HCT116 (cell line): ENCODE measurements at regions not wholly inside any gene's neighbourhood (a gene's known extent, or its start where the extent isn't known, plus 50 kb on each side); places are given as distances from the start of the nearest gene placed in this dataset.

Experiments used
- ATAC-seq: fragments of 200-7000 bp; cut with Tn5 transposase; 2 replicates; pipeline ENCODE4 v1.9.1; 2020; ENCODE audit warnings: mild to moderate bottlenecking, moderate library complexity
- BruUV-seq: library from RNA; stranded (reverse); fragments of 400-500 nt; replicated peaks from 2 replicates; lab custom pipeline; 2021; lab: Mats Ljungman, UMichigan
- CTCF ChIA-PET: fragments of 300-600 bp; sonication (Branson Sonifier 250); formaldehyde crosslinking; loops from one replicate; lab custom pipeline; 2021; ENCODE audit warnings: antibody characterized with exemption; lab: Charles Lee
- POLR2A ChIA-PET: fragments of 300-600, 350-600 bp; sonication (Branson Sonifier 250); formaldehyde crosslinking; loops from one replicate; lab custom pipeline; 2021; ENCODE audit warnings: antibody characterized with exemption; lab: Charles Lee
- RAD21 ChIA-PET, 2 experiments: fragments of 300-600 bp; sonication (Branson Sonifier 250); formaldehyde crosslinking; loops; one replicate each; lab custom pipeline; 2023; ENCODE audit warnings: low total read pairs in 2 of 2; ENCODE audit not compliant: uncharacterized antibody in 2 of 2, unreplicated experiment in 2 of 2, low non-redundant PET in 1 of 2; lab: Charles Lee
- DNase-seq: peaks from one replicate; pipeline ENCODE4 v3.0.0-alpha.2; 2010; ENCODE audit warnings: low read depth, low spot score
- H2AFZ ChIP-seq: fragments of 200-600 bp; shearing (Covaris generic), sonication (generic); 2 replicates; pipeline ENCODE4 v1.6.1; 2017; ENCODE audit warnings: low read depth, mixed run types, mixed read lengths, antibody characterized with exemption, low read length; ENCODE audit not compliant: poor library complexity, severe bottlenecking
- H3K27ac ChIP-seq: 2 replicates; pipeline ENCODE4 v1.5.1; 2012; ENCODE audit warnings: low read depth, low read length
- H3K27me3 ChIP-seq: fragments of 200-600 bp; sonication (generic); 2 replicates; pipeline ENCODE4 v1.6.1; 2016; ENCODE audit warnings: mixed run types, low read length, mixed read lengths; ENCODE audit not compliant: insufficient read depth
- H3K36me3 ChIP-seq, 2 experiments: fragments of 200-500 bp in 1 of 2; fragments of 200-600 bp in 1 of 2; sonication (Bioruptor generic) in 1 of 2; sonication (generic) in 1 of 2; 2 replicates each; pipeline versions ENCODE4 v1.5.1 to v1.6.1; 2014 to 2016; ENCODE audit warnings: low read length in 2 of 2, inconsistent platforms in 1 of 2, mixed read lengths in 1 of 2, mixed run types in 1 of 2; ENCODE audit not compliant: insufficient read depth in 2 of 2, control insufficient read depth in 1 of 2
- H3K4me1 ChIP-seq, 2 experiments: fragments of 200-600 bp in 1 of 2; sonication (generic) in 1 of 2; 2 replicates each; pipeline versions ENCODE4 v1.5.1 to v1.6.1; 2012 to 2017; ENCODE audit warnings: low read length in 2 of 2, inconsistent platforms in 1 of 2, mild to moderate bottlenecking in 1 of 2, mixed read lengths in 1 of 2, mixed run types in 1 of 2, moderate library complexity in 1 of 2; ENCODE audit not compliant: insufficient read depth in 2 of 2, control insufficient read depth in 1 of 2
- H3K4me2 ChIP-seq: fragments of 200-600 bp; sonication (generic); 2 replicates; pipeline ENCODE4 v1.6.1; 2017; ENCODE audit warnings: mixed run types, low read length, mixed read lengths
- H3K4me3 ChIP-seq, 2 experiments: fragments of 200-600 bp in 1 of 2; sonication (generic) in 1 of 2; replicated peaks in 1 of 2; 2 replicates each; pipeline ENCODE4 v1.5.1; 2011 to 2016; ENCODE audit warnings: low read length in 2 of 2, control low read depth in 1 of 2, low read depth in 1 of 2, mild to moderate bottlenecking in 1 of 2, mixed read lengths in 1 of 2, mixed run types in 1 of 2
- H3K79me2 ChIP-seq: fragments of 200-600 bp; sonication (generic); 2 replicates; pipeline ENCODE4 v1.6.1; 2017; ENCODE audit warnings: mild to moderate bottlenecking, mixed run types, low read length, moderate library complexity, mixed read lengths; ENCODE audit not compliant: insufficient read depth
- H3K9ac ChIP-seq: fragments of 200-600 bp; sonication (generic); 2 replicates; pipeline ENCODE4 v1.6.1; 2016; ENCODE audit warnings: low read length, mixed read lengths
- H3K9me2 ChIP-seq: fragments of 200-600 bp; sonication (generic), shearing (Covaris generic); 2 replicates; pipeline ENCODE4 v1.6.1; 2017; ENCODE audit warnings: mixed run types, mild to moderate bottlenecking, moderate library complexity; ENCODE audit not compliant: insufficient read depth
- H3K9me3 ChIP-seq, 2 experiments: fragments of 200-500 bp in 1 of 2; fragments of 200-600 bp in 1 of 2; sonication (Bioruptor generic) in 1 of 2; sonication (generic) in 1 of 2; 2 replicates each; pipeline ENCODE4 v1.6.1; 2014 to 2017; ENCODE audit warnings: low read length in 2 of 2, mixed read lengths in 2 of 2, inconsistent platforms in 1 of 2, low read depth in 1 of 2, mild to moderate bottlenecking in 1 of 2, mixed run types in 1 of 2, moderate library complexity in 1 of 2; ENCODE audit not compliant: control insufficient read depth in 1 of 2, insufficient read depth in 1 of 2
- H4K20me1 ChIP-seq: fragments of 200-600 bp; sonication (generic), shearing (Covaris generic); 2 replicates; pipeline ENCODE4 v1.6.1; 2017; ENCODE audit warnings: mixed run types, mild to moderate bottlenecking, moderate library complexity; ENCODE audit not compliant: insufficient read depth
- CEBPB ChIP-seq: IDR thresholded peaks from 2 replicates; pipeline ENCODE4 v1.6.1; 2012; ENCODE audit warnings: low read depth
- EGR1 ChIP-seq: IDR thresholded peaks from 2 replicates; pipeline ENCODE4 v1.6.1; 2012; ENCODE audit warnings: low read depth
- ELF1 ChIP-seq: IDR thresholded peaks from 2 replicates; pipeline ENCODE4 v1.6.1; 2012; ENCODE audit warnings: low read depth, borderline replicate concordance
- FOSL1 ChIP-seq: IDR thresholded peaks from 2 replicates; pipeline ENCODE4 v1.6.1; 2012; ENCODE audit warnings: low read depth
- POLR2AphosphoS5 ChIP-seq: IDR thresholded peaks from 2 replicates; pipeline ENCODE4 v1.6.1; 2011; ENCODE audit warnings: mild to moderate bottlenecking, low read depth, low read length, moderate library complexity
- YY1 ChIP-seq: IDR thresholded peaks from 2 replicates; pipeline ENCODE4 v1.6.1; 2011; ENCODE audit warnings: low read length, low read depth, moderate library complexity, mild to moderate bottlenecking; ENCODE audit not compliant: insufficient replicate concordance; ENCODE audit errors: extremely low read depth
- ZBTB33 ChIP-seq: IDR thresholded peaks from 2 replicates; pipeline ENCODE4 v1.6.1; 2011; ENCODE audit warnings: mild to moderate bottlenecking, low read length, moderate library complexity; ENCODE audit not compliant: insufficient replicate concordance; ENCODE audit errors: extremely low read depth
- ZFX ChIP-seq: fragments of 450-650 bp; IDR thresholded peaks from 2 replicates; pipeline ENCODE4 v1.6.1; 2017
- ZNF274 ChIP-seq: fragments of 200-500 bp; sonication (Bioruptor generic); IDR thresholded peaks from 2 replicates; pipeline ENCODE4 v1.6.1; 2014; ENCODE audit warnings: mild to moderate bottlenecking, low read depth, low read length, inconsistent platforms
- intact Hi-C: fragments of 100-400 bp; cut with micrococcal nuclease; formaldehyde crosslinking; loops from 2 replicates; pipeline ENCODE4 v1.10.0; 2022
- TF ChIP-seq, protein P1 (sequence below): IDR thresholded peaks from 2 replicates; pipeline ENCODE4 v1.6.1; 2012

DNA sequence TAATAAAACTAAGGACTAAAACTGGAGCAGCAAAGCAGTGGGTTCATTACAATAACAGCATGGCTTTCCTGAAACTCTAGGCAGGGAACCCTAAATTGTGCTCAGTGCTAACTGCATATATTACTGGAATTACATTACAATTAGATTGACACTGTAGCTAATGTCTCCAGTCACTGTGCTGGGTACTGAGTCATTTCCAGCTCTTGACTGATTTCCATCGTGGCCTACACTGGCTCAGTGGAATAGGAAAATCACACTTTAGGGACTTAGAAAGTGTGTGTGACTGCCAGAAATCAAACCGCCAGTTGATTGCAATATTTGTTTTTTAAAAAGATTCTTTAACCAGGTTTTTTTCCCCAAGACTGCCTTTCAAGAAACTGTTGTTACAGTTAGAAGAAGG lies 1447.4 kb upstream of the GOT2 start:
- H3K36me3 ChIP-seq: no peaks in the 10 kb centered on the region
- DNase-seq (no peak), ATAC-seq (no peak)
- CTCF ChIA-PET: no interaction called here
- no TSS peak for BruUV-seq
- H3K4me1 ChIP-seq: no peaks in the 10 kb centered on the region
- no peak for TF ChIP-seq ZNF274
- no peak for TF ChIP-seq ZBTB33
- TF ChIP-seq POLR2AphosphoS5: no peak
- TF ChIP-seq YY1: no peak
- TF ChIP-seq ZFX: no peak
- TF ChIP-seq ELF1: no peak
- no peak for TF ChIP-seq CEBPB
- TF ChIP-seq, protein P1, sequence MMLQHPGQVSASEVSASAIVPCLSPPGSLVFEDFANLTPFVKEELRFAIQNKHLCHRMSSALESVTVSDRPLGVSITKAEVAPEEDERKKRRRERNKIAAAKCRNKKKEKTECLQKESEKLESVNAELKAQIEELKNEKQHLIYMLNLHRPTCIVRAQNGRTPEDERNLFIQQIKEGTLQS: no peak
- TF ChIP-seq FOSL1: no peak
- no peak for TF ChIP-seq EGR1
- TF ChIP-seq, all 23 proteins: peak for 0
- H3K9me2 ChIP-seq: no peaks in the 10 kb centered on the region
- ChIA-PET POLR2A (interaction anchor here (0.7 kb wide), 1 partner anchor 33 kb away, joined by 3 read pairs; no protein-coding TSS in a partner anchor), RAD21 (no interaction called here)
- intact Hi-C loops: no loop called here
- no peak overlapping the region for H2AFZ ChIP-seq
- no peak overlapping the region for H3K4me2 ChIP-seq
- H3K27me3 ChIP-seq: no peaks in the 10 kb centered on the region
- no peaks in the 10 kb centered on the region for H4K20me1 ChIP-seq
- no peak overlapping the region for H3K4me3 ChIP-seq
- H3K9me3 ChIP-seq: peaks cover 4 to 24% of the 10 kb centered on the region in 2 experiments; a peak in 2 of 4 replicates
- no peak overlapping the region for H3K9ac ChIP-seq
- H3K27ac ChIP-seq: no peak overlapping the region
- no peaks in the 10 kb centered on the region for H3K79me2 ChIP-seq
